GM18498 (cell line): ENCODE measurements at regions not wholly inside any gene's neighbourhood (a gene's known extent, or its start where the extent isn't known, plus 50 kb on each side); places are given as distances from the start of the nearest gene placed in this dataset.
A peak's percentile ranks its signal among the peaks of the same experiment; 100 is the strongest.

Source experiments
- ATAC-seq: cut with Tn5 transposase; IDR thresholded peaks from one replicate; pipeline ENCODE4 v1.9.1; 2021; ENCODE audit warnings: mild to moderate bottlenecking, moderate library complexity; ENCODE audit not compliant: unreplicated experiment

DNA sequence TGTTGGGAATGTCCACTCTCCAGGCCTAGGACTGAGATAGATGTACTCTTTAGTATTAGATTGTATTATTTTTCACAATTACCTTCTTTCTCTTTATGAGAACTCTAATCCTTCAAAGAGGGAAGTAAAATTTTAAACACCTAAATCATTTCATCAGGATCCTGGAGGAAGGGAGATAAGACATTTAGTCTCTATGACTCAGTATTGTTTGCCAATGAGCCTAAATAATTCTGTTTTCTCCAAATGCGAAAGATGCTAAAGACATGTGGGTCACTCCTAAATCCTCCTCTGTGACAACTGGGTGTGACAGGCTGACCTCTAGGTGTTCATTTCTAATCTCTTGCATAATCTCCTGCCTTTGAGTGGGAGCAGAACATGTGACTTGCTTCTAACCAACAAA is 1736.6 kb upstream of the MIR17HG start:
- ATAC-seq, result no peak

DNA sequence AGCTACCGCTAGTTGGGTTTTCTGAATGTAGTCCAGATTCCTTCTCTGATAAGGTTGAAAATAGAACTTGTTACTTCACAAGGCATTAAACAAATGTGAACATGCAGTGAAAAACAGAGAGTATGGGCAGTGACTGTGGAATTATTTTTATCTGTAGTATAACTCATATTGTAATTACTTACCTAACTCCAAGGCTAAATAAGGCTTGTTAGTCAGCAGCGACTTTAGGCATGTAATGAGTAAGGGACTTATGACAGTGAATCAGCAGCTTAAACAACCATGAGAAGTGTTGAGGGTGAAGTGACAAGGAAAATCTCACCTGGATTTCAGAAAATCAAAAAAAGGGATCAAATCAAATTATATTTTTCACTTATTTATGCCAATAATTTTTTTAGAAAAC is 1719.5 kb upstream of the MIR17HG start:
- ATAC-seq, result no peak

DNA sequence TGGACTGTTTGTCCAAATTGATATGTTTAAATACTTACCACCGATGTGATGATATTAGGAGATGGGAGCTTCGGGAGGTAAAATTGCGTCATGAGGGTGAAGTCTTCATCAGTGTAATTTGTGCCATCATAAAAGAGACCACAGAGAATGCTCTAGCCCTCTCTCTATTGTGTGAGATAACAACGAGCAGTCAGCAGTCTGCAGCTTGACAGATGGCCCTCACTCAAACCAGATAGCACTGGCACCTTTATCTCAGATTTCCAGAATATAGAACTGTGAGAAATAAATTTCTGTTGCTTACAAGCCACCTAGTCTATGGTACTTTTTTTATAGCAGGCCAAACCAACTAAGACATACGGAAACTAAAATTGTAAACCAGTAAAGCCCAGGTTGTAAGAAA is 1718.9 kb upstream of the MIR17HG start:
- no peak for ATAC-seq

DNA sequence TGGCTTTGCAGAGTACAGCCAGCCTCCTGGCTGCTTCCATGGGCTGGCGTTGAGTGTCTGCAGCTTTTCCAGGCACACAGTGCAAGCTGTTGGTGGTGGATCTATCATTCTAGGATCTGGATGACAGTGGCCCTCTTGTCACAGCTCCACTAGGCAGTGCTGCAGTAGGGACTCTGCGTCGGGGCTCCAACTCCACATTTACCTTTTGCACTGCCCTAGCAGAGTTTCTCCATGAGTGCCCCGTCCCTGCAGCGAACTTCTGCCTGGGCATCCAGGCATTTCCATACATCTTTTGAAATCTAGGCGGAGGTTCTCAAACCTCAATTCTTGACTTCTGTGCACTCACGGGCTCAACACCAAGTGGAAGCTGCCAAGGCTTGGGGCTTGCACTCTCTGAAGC is 1697.3 kb upstream of the MIR17HG start:
- no peak for ATAC-seq

DNA sequence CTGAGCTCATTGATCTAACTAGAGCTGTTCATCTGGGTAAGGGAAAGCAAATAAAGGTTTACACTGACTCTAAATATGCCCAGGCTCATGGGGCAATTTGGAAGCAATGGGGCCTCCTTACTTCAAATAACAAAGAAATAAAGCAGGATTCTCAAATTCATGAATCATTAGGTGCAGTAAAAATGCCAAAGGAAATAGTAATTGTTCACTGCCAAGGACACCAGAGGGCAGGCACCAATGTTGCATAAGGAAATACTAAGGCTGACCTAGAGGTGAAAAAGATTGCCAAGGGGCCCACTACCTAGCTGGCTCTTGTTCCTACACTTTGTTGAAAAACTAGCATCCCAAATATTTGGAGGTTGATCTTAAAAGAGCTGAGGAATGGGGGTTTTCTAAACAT is 1686.7 kb upstream of the MIR17HG start:
- no peak for ATAC-seq

DNA sequence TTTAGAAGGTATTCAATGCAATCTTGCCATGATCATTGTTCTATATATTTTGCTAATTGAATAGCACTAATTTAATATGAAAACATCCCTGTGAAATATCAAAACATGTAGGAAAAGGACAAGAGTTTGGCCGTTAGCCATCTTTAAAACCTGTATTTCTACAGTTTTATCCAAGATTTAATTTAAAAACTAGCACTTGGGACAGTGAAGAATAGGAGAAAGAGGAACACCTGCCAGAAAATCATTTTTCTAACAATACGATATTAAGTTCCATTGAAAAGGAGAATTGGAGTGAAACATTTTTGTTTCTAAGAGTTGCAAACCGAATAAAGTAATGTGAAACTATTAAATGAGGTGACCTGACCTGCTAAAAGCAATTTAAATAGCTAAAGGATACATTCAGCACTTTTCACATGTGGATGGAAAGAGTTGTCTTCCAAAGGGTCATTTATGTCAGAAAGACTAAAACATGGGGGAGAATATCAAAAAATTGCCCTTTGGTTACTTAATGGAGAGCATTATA is 1673.6 kb upstream of the MIR17HG start:
- ATAC-seq, result no peak

DNA sequence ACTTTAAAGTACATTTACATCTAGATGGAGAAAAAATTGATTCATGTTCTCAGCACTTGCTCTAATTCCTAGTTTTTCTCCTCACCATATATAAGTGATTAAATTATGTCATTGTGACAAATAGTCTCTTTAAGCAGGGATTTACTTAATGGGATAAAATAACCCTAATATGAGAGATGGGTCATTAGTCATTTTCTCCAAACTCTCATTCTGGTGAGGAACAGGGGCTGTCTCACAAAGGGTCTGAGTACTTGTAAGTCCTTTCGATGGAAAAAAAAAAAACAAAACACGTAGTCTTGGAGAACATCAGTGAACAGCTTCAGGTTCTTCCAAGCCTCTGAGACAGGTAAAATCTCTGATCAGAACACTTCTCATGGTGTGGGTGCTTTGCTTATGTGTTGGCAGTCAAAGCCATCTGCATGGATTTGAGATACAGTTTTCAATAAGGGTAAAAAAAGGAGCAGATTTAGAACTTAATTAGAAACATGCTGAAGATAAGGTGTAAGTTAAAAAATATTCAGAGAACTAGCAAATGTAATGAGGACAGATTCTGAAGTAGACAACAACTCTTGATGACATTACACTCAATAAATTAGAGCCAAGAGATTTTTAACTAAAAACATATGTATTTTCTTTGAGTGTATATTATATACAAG is 1668.9 kb upstream of the MIR17HG start:
- ATAC-seq, result no peak

DNA sequence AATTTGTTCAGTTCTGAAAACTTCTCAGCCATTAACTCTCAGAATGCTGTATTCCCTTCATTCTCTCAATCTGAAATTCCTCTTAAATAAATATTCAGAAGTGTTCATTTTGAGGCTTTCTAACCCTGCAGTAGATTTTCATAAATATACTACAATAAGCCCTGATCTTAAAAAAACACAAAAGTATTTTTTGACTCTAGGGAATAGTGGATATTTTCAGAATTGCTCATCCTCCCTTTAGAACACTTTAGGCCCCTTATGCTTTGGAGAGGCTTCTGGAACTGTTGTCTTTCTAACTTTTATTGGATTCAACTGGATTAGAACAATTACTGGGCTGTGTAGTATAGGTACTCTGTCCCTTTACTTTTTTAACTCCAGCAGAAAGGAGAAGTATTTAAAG is 1662.6 kb upstream of the MIR17HG start:
- ATAC-seq, result no peak

DNA sequence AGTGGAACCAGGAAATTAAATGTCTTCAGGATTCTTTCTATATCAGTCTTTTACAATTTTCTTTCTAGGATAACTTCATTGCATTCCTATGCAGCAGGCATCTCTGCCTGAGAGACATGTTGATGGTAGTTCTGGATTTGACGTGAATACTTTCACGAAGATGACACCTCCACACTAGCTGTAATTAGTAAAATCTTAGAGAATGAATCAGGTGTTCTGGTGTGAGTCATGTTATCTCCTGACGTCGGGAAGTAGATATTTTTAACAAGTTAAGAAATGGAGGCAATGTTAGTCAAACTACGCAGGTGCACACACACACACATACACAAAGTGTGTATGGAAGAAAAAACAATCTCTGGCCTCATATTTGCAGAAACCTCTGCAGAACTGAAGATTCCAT is 1661.3 kb upstream of the MIR17HG start:
- ATAC-seq, result no peak

DNA sequence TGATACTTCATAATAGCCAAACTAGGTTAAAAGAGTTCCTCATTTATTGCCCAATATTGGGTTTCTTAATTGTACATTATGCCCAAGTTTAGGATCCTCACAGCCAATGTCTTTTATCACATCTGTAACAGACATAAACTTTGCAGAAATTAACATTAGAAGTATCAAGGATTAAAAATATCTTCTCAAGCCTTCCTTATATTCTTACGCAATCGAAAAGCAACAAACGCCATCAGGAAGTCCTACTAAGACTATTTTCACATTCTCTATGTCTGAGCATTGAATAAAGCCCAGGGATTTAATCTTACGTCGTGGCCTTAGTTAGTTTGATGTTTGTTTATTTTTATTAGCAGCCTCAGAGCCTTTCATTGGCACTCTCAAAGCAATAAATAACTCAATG is 1660.4 kb upstream of the MIR17HG start:
- ATAC-seq, result no peak

DNA sequence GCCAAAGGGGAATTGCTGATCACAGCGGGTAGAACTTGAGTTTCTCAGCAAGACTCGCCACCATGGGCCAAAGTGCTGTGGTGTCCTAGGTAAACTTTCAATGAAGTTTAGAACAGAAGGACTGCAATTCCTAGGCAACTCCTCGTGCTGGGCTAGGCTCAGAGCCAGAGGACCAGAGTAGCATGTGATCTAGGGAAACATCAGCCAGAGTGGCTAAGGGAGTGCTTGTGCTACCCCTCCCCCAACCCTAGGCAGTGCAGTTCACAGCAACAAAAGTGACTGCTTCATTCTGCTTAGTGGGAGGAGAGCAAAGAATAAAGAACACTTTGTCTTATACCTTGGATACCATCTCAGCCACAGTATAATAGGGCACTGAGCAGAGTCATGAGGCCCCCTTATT is 1658.6 kb upstream of the MIR17HG start:
- ATAC-seq, result no peak

DNA sequence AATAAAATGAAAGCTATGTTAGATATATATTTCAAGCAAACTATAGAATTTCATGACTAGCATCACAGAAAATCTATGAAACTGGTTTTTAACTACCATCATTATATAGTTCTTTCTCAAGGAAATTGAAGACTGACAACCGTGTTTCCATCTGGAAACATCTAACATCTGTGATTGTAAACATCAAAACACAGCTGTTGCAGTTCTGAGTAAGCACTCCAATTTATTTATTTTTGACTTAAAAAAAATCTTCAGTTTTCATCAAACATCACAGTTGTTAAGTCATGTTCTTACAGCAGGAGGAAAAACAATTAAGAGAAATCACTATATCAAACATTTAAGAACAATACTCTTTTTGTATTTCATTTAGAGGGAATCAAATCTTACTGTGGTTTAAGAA is 1653.0 kb upstream of the MIR17HG start:
- no peak for ATAC-seq

DNA sequence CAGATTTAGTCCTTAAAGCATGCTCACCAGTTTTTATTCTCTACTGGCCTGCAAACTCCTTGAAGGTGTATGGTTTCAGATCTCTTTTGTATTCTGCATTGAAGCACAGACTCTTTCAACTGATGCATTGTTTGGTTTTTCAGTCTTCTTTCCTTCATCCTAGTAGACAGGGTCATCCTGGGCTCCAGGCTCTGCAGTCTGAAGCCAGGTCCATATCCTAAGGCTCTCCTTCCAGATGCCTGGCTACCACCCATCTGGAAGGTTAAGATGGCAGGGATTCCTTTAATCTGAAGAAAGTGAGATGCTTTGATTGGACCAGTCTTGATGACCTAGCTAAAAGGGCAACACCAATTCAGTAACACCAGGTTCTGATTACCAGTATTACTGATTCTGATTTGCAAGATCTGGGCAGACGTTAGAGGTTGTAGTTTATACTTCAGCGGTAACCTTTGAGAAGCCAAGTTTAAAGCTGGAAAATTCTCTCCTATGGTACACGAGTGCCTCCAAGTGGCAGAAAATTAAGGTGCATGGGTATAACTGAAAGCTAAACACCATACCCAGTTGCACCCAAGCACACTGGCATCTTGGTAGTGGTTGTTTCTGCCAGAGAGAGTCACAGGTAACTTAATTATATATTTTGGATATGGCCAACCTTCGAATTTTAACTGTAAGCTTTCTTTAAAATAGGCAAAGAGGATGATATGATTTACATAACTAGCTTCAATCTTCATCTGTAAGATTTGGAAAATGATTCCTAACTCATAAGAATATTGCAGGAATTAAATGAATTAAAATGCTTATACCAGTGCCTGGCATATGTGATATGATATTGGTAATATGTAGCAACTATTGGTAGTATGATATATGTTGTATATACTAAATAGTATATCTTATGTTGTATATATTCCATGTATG is 1651.9 kb upstream of the MIR17HG start:
- peak; percentile 48 for ATAC-seq

DNA sequence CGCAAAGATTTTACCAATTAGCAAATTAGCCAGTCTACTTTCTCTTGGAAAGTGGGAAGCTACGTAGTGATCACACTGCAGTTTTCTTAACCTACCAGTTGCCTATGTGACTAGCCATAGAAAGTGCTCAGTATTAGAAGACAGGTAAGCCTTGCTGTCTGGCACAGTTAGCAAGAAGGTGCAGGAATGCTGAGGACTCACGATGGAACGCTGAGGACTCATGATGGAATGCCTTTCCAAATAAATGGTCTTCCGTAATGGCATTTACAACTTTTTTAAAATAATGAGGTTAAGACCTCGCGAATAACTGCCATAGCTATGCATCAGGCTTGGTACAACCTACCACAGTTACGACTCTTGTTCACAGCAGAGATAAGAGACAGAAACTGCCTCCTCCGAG is 1645.6 kb upstream of the MIR17HG start:
- ATAC-seq, result no peak

DNA sequence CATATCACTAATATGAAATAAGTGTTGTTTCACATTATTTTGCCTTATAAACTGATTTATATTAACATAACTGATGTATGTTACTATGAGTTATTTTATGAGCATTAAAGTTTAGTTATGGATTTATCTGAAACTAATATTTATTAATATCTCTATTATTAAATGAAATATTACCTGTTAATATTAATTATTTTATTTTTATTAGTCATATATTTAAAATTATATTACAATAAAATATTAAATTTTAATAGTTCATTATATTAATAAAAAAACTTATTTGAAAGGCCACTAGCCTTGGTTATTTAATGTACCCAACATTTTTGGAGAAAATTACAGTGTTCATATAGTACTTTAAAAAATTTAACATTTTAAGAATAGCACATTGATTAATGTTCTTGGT is 1643.4 kb upstream of the MIR17HG start:
- no peak for ATAC-seq

DNA sequence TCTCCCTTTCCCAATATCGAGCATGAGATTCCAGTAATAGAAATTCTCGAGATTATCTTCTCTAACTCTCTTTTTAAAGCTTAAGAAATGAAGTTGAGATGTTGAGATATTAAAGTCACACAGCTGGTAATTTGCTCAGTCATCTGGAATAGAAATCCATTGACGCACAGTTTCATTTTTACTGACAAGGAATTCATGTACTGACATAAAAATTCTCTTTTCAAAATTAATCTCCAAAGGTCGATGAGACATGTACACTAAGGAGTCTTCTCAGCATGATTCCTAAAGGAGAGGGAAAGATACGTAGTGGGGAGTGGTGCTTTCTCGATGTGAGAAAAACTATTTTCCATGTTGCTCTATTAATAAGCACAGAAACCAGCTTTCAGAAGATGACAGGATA is 1639.5 kb upstream of the MIR17HG start:
- no peak for ATAC-seq

DNA sequence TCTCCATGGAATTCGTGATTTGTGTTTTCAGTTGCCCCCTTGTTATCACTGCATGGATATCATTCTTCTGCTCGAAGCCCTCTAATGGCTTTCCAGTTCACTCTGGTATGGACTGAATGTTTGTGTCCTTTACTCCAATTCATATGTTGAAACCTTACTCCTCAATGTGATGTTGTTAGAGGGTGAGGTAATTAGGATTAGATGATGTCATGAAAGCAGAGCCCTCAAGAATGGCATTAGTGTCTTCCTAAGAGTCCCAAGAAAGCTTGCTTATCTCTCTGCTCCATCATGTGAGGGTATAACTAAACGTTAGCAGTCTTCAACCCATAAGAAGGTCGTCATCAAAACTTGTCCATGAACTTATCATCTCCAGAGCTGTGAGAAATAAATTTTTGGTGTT is 1626.3 kb upstream of the MIR17HG start:
- ATAC-seq, result no peak

DNA sequence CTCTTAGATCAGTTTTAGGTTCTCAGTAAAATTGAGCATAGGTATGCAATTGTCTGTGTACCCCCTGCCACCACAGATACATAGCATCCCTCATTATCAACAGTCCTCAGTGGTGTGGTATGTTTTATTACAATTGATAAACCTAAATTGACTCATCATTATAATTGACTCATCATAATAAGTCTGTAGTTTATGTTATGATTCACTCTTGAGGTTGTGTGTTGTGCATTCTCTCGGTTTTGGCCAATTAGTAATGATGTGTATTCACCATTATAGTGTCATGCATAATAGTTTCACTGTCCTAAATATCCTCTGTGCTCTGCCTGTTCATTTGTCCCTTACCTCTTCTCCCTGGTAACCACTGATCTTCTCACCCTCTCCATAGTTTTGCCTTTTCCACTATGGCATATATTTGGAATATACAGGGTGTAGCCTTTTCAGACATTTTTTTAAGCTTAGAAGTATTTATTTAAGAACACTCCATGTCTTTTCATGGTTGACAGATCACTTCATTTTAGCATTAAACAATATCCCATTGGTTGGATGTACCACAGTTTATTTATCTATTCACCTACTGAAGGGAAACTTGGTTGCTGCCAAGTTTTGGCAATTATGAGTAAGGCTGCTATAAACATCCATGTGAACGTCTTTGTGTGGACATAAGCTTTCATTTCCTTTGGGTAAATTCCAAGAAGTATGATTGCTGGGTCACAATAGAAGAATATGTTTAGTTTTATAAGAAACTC is 1620.6 kb upstream of the MIR17HG start:
- ATAC-seq, result no peak

DNA sequence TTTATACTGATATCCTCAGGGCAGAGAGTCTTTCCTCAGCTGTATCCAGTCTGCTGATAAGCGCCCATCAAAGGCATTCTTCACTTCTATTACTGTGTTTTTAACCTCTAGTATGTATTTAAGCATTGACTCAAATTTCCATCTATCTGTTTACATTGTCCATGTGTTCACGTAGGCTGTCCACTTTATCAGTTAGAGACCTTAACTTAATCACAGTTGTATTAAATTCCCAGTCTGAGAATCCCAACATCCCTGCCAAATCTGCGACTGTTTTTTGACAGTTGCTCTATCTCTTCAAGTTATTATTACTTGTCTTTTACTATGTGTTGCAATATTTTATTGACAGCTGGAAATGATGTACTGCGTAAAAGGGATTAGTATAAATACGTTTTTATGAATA is 1613.7 kb upstream of the MIR17HG start:
- ATAC-seq, result no peak

DNA sequence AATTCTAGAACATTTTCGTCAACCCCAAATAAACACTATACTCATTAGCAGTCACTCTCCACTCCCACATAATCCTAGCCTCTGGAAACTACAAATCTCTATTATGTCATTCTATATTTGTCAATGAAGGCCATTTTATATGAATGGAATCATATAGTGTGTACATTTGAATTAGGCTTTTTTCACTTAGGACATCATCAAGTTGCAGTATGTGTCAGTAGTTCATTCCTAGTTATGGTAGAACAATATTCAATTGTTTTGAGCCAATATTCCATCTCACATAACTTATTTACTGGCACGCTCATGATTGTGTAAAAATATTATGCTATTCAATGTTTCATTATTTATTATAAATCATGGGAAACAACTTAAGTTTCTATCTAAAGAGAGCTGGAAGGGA is 1610.4 kb upstream of the MIR17HG start:
- ATAC-seq, result no peak

DNA sequence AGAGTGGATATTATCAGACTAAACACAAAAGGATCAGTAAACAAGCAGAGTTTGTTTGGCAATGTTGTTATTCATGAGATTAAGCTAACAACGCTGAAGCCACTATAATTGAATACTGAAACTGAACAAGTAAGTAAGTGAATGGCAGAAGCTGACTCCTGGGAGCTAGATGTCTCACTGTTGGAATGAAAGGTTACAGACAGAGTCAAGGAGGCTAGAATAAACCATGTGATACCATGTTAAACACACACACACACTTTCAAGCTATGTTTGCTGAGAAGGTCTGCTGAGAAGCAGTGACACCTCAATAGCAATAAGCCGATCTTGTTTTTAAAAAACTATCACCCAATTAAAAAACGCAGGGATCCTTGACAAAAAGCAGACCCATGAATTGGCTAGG is 1609.4 kb upstream of the MIR17HG start:
- no peak for ATAC-seq
